ENCODE measurements at regions not wholly inside any gene's neighbourhood (a gene's known extent, or its start where the extent isn't known, plus 50 kb on each side); places are given as distances from the start of the nearest gene placed in this dataset.

DNA sequence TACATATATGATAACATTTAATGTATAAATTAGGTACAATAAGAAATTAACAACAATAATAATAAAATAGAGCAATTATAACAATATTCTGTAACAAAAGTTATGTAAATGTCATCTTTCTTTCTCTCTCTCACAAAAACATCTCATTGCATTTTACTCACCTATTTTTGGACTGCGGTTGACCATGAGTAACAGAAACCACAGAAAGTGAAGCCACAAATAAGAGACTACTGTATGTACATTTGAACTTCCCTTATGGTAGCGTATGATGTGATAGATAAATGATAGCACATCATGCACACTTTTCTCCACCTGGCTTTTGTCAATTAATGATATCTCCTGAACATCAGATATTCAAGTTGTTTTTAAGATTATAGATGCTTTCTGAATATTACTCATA lies 80.5 kb downstream of the HNRNPD start (continued):
- TF ChIP-seq MEF2B (IDR thresholded peaks at IDR 0.05; ENCODE audit: partially characterized antibody, poor library complexity, severe bottlenecking), result peak; percentile 96
- peak in 1 of 2 experiments; percentile 68; a peak in 1 of 4 replicates for TF ChIP-seq CEBPB (IDR thresholded peaks at IDR 0.05; ENCODE audit: borderline replicate concordance in 1 of 2, low read depth in 2 of 2, low read length in 2 of 2)
- TF ChIP-seq EP300 (IDR thresholded peaks at IDR 0.05; ENCODE audit: borderline replicate concordance in 1 of 2, control insufficient read depth in 1 of 2, low read depth in 2 of 2, low read length in 2 of 2), result peak; percentile 58 to 75; a peak in 3 of 4 replicates
- peak; percentile 59; the same call in 1 of the 2 replicates for TF ChIP-seq NR2F1 (conservative IDR thresholded peaks at IDR 0.05)
- TF ChIP-seq, protein P1, sequence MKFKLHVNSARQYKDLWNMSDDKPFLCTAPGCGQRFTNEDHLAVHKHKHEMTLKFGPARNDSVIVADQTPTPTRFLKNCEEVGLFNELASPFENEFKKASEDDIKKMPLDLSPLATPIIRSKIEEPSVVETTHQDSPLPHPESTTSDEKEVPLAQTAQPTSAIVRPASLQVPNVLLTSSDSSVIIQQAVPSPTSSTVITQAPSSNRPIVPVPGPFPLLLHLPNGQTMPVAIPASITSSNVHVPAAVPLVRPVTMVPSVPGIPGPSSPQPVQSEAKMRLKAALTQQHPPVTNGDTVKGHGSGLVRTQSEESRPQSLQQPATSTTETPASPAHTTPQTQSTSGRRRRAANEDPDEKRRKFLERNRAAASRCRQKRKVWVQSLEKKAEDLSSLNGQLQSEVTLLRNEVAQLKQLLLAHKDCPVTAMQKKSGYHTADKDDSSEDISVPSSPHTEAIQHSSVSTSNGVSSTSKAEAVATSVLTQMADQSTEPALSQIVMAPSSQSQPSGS (IDR thresholded peaks at IDR 0.05; ENCODE audit: low read length), result peak; percentile 91
- TF ChIP-seq RFX5 (IDR thresholded peaks at IDR 0.05; ENCODE audit: low read depth, low read length), result no peak
- no peak for TF ChIP-seq STAT3 (IDR thresholded peaks at IDR 0.05; ENCODE audit: low read depth, low read length)
- TF ChIP-seq ZNF622 (IDR thresholded peaks at IDR 0.05), result no peak
- TF ChIP-seq, protein P2, sequence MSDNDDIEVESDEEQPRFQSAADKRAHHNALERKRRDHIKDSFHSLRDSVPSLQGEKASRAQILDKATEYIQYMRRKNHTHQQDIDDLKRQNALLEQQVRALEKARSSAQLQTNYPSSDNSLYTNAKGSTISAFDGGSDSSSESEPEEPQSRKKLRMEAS (IDR thresholded peaks at IDR 0.05; ENCODE audit: low read depth, low read length), result no peak
- TF ChIP-seq, protein P3, sequence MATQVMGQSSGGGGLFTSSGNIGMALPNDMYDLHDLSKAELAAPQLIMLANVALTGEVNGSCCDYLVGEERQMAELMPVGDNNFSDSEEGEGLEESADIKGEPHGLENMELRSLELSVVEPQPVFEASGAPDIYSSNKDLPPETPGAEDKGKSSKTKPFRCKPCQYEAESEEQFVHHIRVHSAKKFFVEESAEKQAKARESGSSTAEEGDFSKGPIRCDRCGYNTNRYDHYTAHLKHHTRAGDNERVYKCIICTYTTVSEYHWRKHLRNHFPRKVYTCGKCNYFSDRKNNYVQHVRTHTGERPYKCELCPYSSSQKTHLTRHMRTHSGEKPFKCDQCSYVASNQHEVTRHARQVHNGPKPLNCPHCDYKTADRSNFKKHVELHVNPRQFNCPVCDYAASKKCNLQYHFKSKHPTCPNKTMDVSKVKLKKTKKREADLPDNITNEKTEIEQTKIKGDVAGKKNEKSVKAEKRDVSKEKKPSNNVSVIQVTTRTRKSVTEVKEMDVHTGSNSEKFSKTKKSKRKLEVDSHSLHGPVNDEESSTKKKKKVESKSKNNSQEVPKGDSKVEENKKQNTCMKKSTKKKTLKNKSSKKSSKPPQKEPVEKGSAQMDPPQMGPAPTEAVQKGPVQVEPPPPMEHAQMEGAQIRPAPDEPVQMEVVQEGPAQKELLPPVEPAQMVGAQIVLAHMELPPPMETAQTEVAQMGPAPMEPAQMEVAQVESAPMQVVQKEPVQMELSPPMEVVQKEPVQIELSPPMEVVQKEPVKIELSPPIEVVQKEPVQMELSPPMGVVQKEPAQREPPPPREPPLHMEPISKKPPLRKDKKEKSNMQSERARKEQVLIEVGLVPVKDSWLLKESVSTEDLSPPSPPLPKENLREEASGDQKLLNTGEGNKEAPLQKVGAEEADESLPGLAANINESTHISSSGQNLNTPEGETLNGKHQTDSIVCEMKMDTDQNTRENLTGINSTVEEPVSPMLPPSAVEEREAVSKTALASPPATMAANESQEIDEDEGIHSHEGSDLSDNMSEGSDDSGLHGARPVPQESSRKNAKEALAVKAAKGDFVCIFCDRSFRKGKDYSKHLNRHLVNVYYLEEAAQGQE (IDR thresholded peaks at IDR 0.05; ENCODE audit: low read depth, low read length), result no peak
- TF ChIP-seq BACH1 (IDR thresholded peaks at IDR 0.05; ENCODE audit: borderline replicate concordance), result no peak
- no peak for TF ChIP-seq ZNF274 (IDR thresholded peaks at IDR 0.05; ENCODE audit: insufficient read depth, insufficient read length)
- TF ChIP-seq, protein P4, sequence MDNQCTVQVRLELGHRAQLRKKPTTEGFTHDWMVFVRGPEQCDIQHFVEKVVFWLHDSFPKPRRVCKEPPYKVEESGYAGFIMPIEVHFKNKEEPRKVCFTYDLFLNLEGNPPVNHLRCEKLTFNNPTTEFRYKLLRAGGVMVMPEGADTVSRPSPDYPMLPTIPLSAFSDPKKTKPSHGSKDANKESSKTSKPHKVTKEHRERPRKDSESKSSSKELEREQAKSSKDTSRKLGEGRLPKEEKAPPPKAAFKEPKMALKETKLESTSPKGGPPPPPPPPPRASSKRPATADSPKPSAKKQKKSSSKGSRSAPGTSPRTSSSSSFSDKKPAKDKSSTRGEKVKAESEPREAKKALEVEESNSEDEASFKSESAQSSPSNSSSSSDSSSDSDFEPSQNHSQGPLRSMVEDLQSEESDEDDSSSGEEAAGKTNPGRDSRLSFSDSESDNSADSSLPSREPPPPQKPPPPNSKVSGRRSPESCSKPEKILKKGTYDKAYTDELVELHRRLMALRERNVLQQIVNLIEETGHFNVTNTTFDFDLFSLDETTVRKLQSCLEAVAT (IDR thresholded peaks at IDR 0.05), result peak; percentile 90
- TF ChIP-seq CBX3 (IDR thresholded peaks at IDR 0.05; ENCODE audit: borderline replicate concordance, low read depth), result no peak
- peak; percentile 49; the same call in 1 of the 2 replicates for TF ChIP-seq CREB1 (IDR thresholded peaks at IDR 0.05; ENCODE audit: low read depth)
- no peak for TF ChIP-seq ASH2L (IDR thresholded peaks at IDR 0.05; ENCODE audit: borderline replicate concordance, low read depth)
- TF ChIP-seq LARP7 (IDR thresholded peaks at IDR 0.05), result no peak
- TF ChIP-seq MEF2A (IDR thresholded peaks at IDR 0.05; ENCODE audit: insufficient read depth, low read depth, low read length), result peak; percentile 99
- TF ChIP-seq, protein P5, sequence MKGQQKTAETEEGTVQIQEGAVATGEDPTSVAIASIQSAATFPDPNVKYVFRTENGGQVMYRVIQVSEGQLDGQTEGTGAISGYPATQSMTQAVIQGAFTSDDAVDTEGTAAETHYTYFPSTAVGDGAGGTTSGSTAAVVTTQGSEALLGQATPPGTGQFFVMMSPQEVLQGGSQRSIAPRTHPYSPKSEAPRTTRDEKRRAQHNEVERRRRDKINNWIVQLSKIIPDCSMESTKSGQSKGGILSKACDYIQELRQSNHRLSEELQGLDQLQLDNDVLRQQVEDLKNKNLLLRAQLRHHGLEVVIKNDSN (IDR thresholded peaks at IDR 0.05; ENCODE audit: borderline replicate concordance, extremely low read length, insufficient read depth, low read depth, low read length), result no peak
- TF ChIP-seq RUNX3 (IDR thresholded peaks at IDR 0.05; ENCODE audit: low read length), result peak; percentile 100
- 0 out of 2 replicates have a peak, but pooled peaks have one; percentile 27 for TF ChIP-seq TCF7 (IDR thresholded peaks at IDR 0.05; ENCODE audit: borderline replicate concordance)
- peak; percentile 76 for TF ChIP-seq ATF7 (IDR thresholded peaks at IDR 0.05; ENCODE audit: low read depth)
- TF ChIP-seq BMI1 (IDR thresholded peaks at IDR 0.05; ENCODE audit: borderline replicate concordance), result 0 out of 2 replicates have a peak, but pooled peaks have one; percentile 7

All from GM12878 (cell line).